NCI-H446 (cell line): ENCODE measurements at regions not wholly inside any gene's neighbourhood (a gene's known extent, or its start where the extent isn't known, plus 50 kb on each side); places are given as distances from the start of the nearest gene placed in this dataset.

ENCODE experiments used
- DNase-seq, 2 experiments: peaks; one replicate each; lab custom pipeline; 2025; lab: John Stamatoyannopoulos, UW

- DNase-seq, result no peak
Measured at GRCh38 chr16:73683804-73684203, 612.8 kb upstream of the PSMD7 start.

GRCh38 chr16:73672135-73672534 lies 624.2 kb upstream of the ZFHX3 start:
- DNase-seq, result no peak

- no peak for DNase-seq
Measured at GRCh38 chr16:73670836-73671820, 623.2 kb upstream of the ZFHX3 start.

- no peak for DNase-seq
Measured at GRCh38 chr16:73669535-73670274, 621.8 kb upstream of the ZFHX3 start.

- DNase-seq, result no peak
Measured at GRCh38 chr16:73663720-73664119, 615.8 kb upstream of the ZFHX3 start.

GRCh38 chr16:73636196-73636595 lies 588.3 kb upstream of the ZFHX3 start:
- DNase-seq, result no peak

- no peak for DNase-seq
Measured at GRCh38 chr16:73629011-73629410, 581.1 kb upstream of the ZFHX3 start.

GRCh38 chr16:73617738-73618137 lies 569.8 kb upstream of the ZFHX3 start:
- DNase-seq, result no peak

- DNase-seq, result no peak
Measured at GRCh38 chr16:73616770-73617169, 568.8 kb upstream of the ZFHX3 start.

- DNase-seq, result no peak
Measured at GRCh38 chr16:73616166-73616753, 568.3 kb upstream of the ZFHX3 start.

GRCh38 chr16:73615071-73615940 lies 567.4 kb upstream of the ZFHX3 start:
- DNase-seq, result no peak

GRCh38 chr16:73614131-73614530 lies 566.2 kb upstream of the ZFHX3 start:
- no peak for DNase-seq

- DNase-seq, result no peak
Measured at GRCh38 chr16:73610605-73611156, 562.8 kb upstream of the ZFHX3 start.

- no peak for DNase-seq
Measured at GRCh38 chr16:73610160-73610559, 562.2 kb upstream of the ZFHX3 start.

- DNase-seq, result no peak
Measured at GRCh38 chr16:73608911-73609310, 561.0 kb upstream of the ZFHX3 start.

GRCh38 chr16:73605309-73605708 lies 557.4 kb upstream of the ZFHX3 start:
- DNase-seq, result no peak

GRCh38 chr16:73601911-73602310 lies 554.0 kb upstream of the ZFHX3 start:
- no peak for DNase-seq

- no peak for DNase-seq
Measured at GRCh38 chr16:73599870-73600269, 551.9 kb upstream of the ZFHX3 start.

- DNase-seq, result no peak
Measured at GRCh38 chr16:73599351-73599750, 551.4 kb upstream of the ZFHX3 start.

- no peak for DNase-seq
Measured at GRCh38 chr16:73584157-73584556, 536.2 kb upstream of the ZFHX3 start.

GRCh38 chr16:73572135-73572828 lies 524.4 kb upstream of the ZFHX3 start:
- peak in 1 of 2 experiments; percentile 3 for DNase-seq
